HCT116 (cell line): ENCODE measurements at regions not wholly inside any gene's neighbourhood (a gene's known extent, or its start where the extent isn't known, plus 50 kb on each side); places are given as distances from the start of the nearest gene placed in this dataset.

Experiments used
- ATAC-seq: fragments of 200-7000 bp; cut with Tn5 transposase; 2 replicates; pipeline ENCODE4 v1.9.1; 2020; ENCODE audit warnings: mild to moderate bottlenecking, moderate library complexity
- BruUV-seq: library from RNA; stranded (reverse); fragments of 400-500 nt; replicated peaks from 2 replicates; lab custom pipeline; 2021; lab: Mats Ljungman, UMichigan
- CTCF ChIA-PET: fragments of 300-600 bp; sonication (Branson Sonifier 250); formaldehyde crosslinking; loops from one replicate; lab custom pipeline; 2021; ENCODE audit warnings: antibody characterized with exemption; lab: Charles Lee
- POLR2A ChIA-PET: fragments of 300-600, 350-600 bp; sonication (Branson Sonifier 250); formaldehyde crosslinking; loops from one replicate; lab custom pipeline; 2021; ENCODE audit warnings: antibody characterized with exemption; lab: Charles Lee
- RAD21 ChIA-PET, 2 experiments: fragments of 300-600 bp; sonication (Branson Sonifier 250); formaldehyde crosslinking; loops; one replicate each; lab custom pipeline; 2023; ENCODE audit warnings: low total read pairs in 2 of 2; ENCODE audit not compliant: uncharacterized antibody in 2 of 2, unreplicated experiment in 2 of 2, low non-redundant PET in 1 of 2; lab: Charles Lee
- DNase-seq: peaks from one replicate; pipeline ENCODE4 v3.0.0-alpha.2; 2010; ENCODE audit warnings: low read depth, low spot score
- H2AFZ ChIP-seq: fragments of 200-600 bp; shearing (Covaris generic), sonication (generic); 2 replicates; pipeline ENCODE4 v1.6.1; 2017; ENCODE audit warnings: low read depth, mixed run types, mixed read lengths, antibody characterized with exemption, low read length; ENCODE audit not compliant: poor library complexity, severe bottlenecking
- H3K27ac ChIP-seq: 2 replicates; pipeline ENCODE4 v1.5.1; 2012; ENCODE audit warnings: low read depth, low read length
- H3K27me3 ChIP-seq: fragments of 200-600 bp; sonication (generic); 2 replicates; pipeline ENCODE4 v1.6.1; 2016; ENCODE audit warnings: mixed run types, low read length, mixed read lengths; ENCODE audit not compliant: insufficient read depth
- H3K36me3 ChIP-seq, 2 experiments: fragments of 200-500 bp in 1 of 2; fragments of 200-600 bp in 1 of 2; sonication (Bioruptor generic) in 1 of 2; sonication (generic) in 1 of 2; 2 replicates each; pipeline versions ENCODE4 v1.5.1 to v1.6.1; 2014 to 2016; ENCODE audit warnings: low read length in 2 of 2, inconsistent platforms in 1 of 2, mixed read lengths in 1 of 2, mixed run types in 1 of 2; ENCODE audit not compliant: insufficient read depth in 2 of 2, control insufficient read depth in 1 of 2
- H3K4me1 ChIP-seq, 2 experiments: fragments of 200-600 bp in 1 of 2; sonication (generic) in 1 of 2; 2 replicates each; pipeline versions ENCODE4 v1.5.1 to v1.6.1; 2012 to 2017; ENCODE audit warnings: low read length in 2 of 2, inconsistent platforms in 1 of 2, mild to moderate bottlenecking in 1 of 2, mixed read lengths in 1 of 2, mixed run types in 1 of 2, moderate library complexity in 1 of 2; ENCODE audit not compliant: insufficient read depth in 2 of 2, control insufficient read depth in 1 of 2
- H3K4me2 ChIP-seq: fragments of 200-600 bp; sonication (generic); 2 replicates; pipeline ENCODE4 v1.6.1; 2017; ENCODE audit warnings: mixed run types, low read length, mixed read lengths
- H3K4me3 ChIP-seq, 2 experiments: fragments of 200-600 bp in 1 of 2; sonication (generic) in 1 of 2; replicated peaks in 1 of 2; 2 replicates each; pipeline ENCODE4 v1.5.1; 2011 to 2016; ENCODE audit warnings: low read length in 2 of 2, control low read depth in 1 of 2, low read depth in 1 of 2, mild to moderate bottlenecking in 1 of 2, mixed read lengths in 1 of 2, mixed run types in 1 of 2
- H3K79me2 ChIP-seq: fragments of 200-600 bp; sonication (generic); 2 replicates; pipeline ENCODE4 v1.6.1; 2017; ENCODE audit warnings: mild to moderate bottlenecking, mixed run types, low read length, moderate library complexity, mixed read lengths; ENCODE audit not compliant: insufficient read depth
- H3K9ac ChIP-seq: fragments of 200-600 bp; sonication (generic); 2 replicates; pipeline ENCODE4 v1.6.1; 2016; ENCODE audit warnings: low read length, mixed read lengths
- H3K9me2 ChIP-seq: fragments of 200-600 bp; sonication (generic), shearing (Covaris generic); 2 replicates; pipeline ENCODE4 v1.6.1; 2017; ENCODE audit warnings: mixed run types, mild to moderate bottlenecking, moderate library complexity; ENCODE audit not compliant: insufficient read depth
- H3K9me3 ChIP-seq, 2 experiments: fragments of 200-500 bp in 1 of 2; fragments of 200-600 bp in 1 of 2; sonication (Bioruptor generic) in 1 of 2; sonication (generic) in 1 of 2; 2 replicates each; pipeline ENCODE4 v1.6.1; 2014 to 2017; ENCODE audit warnings: low read length in 2 of 2, mixed read lengths in 2 of 2, inconsistent platforms in 1 of 2, low read depth in 1 of 2, mild to moderate bottlenecking in 1 of 2, mixed run types in 1 of 2, moderate library complexity in 1 of 2; ENCODE audit not compliant: control insufficient read depth in 1 of 2, insufficient read depth in 1 of 2
- H4K20me1 ChIP-seq: fragments of 200-600 bp; sonication (generic), shearing (Covaris generic); 2 replicates; pipeline ENCODE4 v1.6.1; 2017; ENCODE audit warnings: mixed run types, mild to moderate bottlenecking, moderate library complexity; ENCODE audit not compliant: insufficient read depth
- ELF1 ChIP-seq: IDR thresholded peaks from 2 replicates; pipeline ENCODE4 v1.6.1; 2012; ENCODE audit warnings: low read depth, borderline replicate concordance
- EZH2 ChIP-seq: fragments of 200-600 bp; sonication (generic); IDR thresholded peaks from 2 replicates; pipeline ENCODE4 v1.6.1; 2017; ENCODE audit warnings: antibody characterized with exemption, mixed run types
- EZH2phosphoT487 ChIP-seq: fragments of 200-600 bp; IDR thresholded peaks from 2 replicates; pipeline ENCODE4 v1.6.1; 2018; ENCODE audit warnings: antibody characterized with exemption, borderline replicate concordance
- FOSL1 ChIP-seq: IDR thresholded peaks from 2 replicates; pipeline ENCODE4 v1.6.1; 2012; ENCODE audit warnings: low read depth
- JUND ChIP-seq: IDR thresholded peaks from 2 replicates; pipeline ENCODE4 v1.6.1; 2012
- POLR2A ChIP-seq: IDR thresholded peaks from 2 replicates; pipeline ENCODE4 v1.7.0; 2011; ENCODE audit warnings: borderline replicate concordance; ENCODE audit not compliant: insufficient read depth, insufficient read length; ENCODE audit errors: extremely low read depth
- POLR2AphosphoS5 ChIP-seq: IDR thresholded peaks from 2 replicates; pipeline ENCODE4 v1.6.1; 2011; ENCODE audit warnings: mild to moderate bottlenecking, low read depth, low read length, moderate library complexity
- RAD21 ChIP-seq: IDR thresholded peaks from 2 replicates; pipeline ENCODE4 v1.6.1; 2012; ENCODE audit warnings: low read depth, mild to moderate bottlenecking
- SRF ChIP-seq: IDR thresholded peaks from 2 replicates; pipeline ENCODE4 v1.6.1; 2012; ENCODE audit warnings: low read depth
- YY1 ChIP-seq: IDR thresholded peaks from 2 replicates; pipeline ENCODE4 v1.6.1; 2011; ENCODE audit warnings: low read length, low read depth, moderate library complexity, mild to moderate bottlenecking; ENCODE audit not compliant: insufficient replicate concordance; ENCODE audit errors: extremely low read depth
- intact Hi-C: fragments of 100-400 bp; cut with micrococcal nuclease; formaldehyde crosslinking; loops from 2 replicates; pipeline ENCODE4 v1.10.0; 2022
- TF ChIP-seq, protein P1 (sequence below), 3 experiments: fragments of 200-600 bp in 1 of 3; sonication (generic) in 1 of 3; IDR thresholded peaks in 2 of 3; conservative IDR thresholded peaks in 1 of 3; 2 replicates each; pipeline ENCODE4 v1.5.1; 2012 to 2017; ENCODE audit warnings: low read depth in 2 of 3, low read length in 2 of 3, antibody characterized with exemption in 1 of 3, borderline replicate concordance in 1 of 3, control low read depth in 1 of 3, mild to moderate bottlenecking in 1 of 3, mixed read lengths in 1 of 3, mixed run types in 1 of 3, moderate library complexity in 1 of 3; ENCODE audit not compliant: insufficient read depth in 1 of 3
- TF ChIP-seq, protein P2 (sequence below): IDR thresholded peaks from 2 replicates; pipeline ENCODE4 v1.6.1; 2012
- TF ChIP-seq, protein P3 (sequence below): IDR thresholded peaks from 2 replicates; pipeline ENCODE4 v1.6.1; 2011; ENCODE audit warnings: mild to moderate bottlenecking, low read length, moderate library complexity; ENCODE audit not compliant: insufficient replicate concordance; ENCODE audit errors: extremely low read depth

DNA sequence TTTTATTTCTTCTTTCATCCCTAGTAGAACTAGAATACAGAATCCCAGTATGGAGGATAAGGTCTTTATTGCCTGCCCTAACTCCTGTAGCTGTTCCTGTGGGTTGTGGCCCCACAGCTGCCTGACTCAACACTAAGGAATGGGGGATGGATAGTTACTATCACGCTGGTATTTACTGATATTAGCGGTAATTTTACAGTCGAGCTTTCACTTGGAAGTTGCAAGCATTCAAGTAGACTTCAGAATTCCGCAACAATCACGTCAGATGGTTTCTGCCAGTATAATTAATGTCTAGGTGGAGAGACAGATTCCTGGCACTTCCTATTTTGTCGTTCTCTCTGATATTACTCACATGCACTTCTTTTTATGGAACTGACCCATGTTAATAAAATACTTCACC lies 489.8 kb downstream of the PABPC4L start (continued):
- TF ChIP-seq YY1 (no peak), POLR2A (no peak), FOSL1 (no peak), SRF (no peak)
- TF ChIP-seq, protein P1, sequence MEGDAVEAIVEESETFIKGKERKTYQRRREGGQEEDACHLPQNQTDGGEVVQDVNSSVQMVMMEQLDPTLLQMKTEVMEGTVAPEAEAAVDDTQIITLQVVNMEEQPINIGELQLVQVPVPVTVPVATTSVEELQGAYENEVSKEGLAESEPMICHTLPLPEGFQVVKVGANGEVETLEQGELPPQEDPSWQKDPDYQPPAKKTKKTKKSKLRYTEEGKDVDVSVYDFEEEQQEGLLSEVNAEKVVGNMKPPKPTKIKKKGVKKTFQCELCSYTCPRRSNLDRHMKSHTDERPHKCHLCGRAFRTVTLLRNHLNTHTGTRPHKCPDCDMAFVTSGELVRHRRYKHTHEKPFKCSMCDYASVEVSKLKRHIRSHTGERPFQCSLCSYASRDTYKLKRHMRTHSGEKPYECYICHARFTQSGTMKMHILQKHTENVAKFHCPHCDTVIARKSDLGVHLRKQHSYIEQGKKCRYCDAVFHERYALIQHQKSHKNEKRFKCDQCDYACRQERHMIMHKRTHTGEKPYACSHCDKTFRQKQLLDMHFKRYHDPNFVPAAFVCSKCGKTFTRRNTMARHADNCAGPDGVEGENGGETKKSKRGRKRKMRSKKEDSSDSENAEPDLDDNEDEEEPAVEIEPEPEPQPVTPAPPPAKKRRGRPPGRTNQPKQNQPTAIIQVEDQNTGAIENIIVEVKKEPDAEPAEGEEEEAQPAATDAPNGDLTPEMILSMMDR (IDR thresholded peaks at IDR 0.05 in 2 of 3, conservative IDR thresholded peaks at IDR 0.05 in 1 of 3; ENCODE audit: borderline replicate concordance in 1 of 3, insufficient read depth in 1 of 3, low read depth in 2 of 3, low read length in 2 of 3): no peak
- TF ChIP-seq, all 23 proteins: peak for 0

DNA sequence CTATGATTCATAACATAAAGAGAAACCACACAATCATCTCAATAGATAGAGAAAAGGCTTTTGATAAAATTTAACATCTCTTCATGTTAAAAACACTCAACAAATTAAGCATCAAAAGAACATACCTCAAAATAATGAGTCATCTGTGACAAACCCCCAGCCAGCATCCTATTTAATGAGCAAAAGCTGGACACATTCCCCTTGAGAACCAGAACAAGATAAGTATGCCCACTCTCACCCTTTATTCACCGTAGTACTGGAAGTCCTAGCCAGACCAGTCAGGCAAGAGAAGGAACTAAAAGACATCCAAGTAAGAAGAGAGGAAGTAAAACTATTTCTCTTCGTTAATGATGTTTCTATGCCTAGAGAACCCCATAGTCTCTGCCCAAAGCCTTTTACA lies 507.2 kb downstream of the PABPC4L start:
- H2AFZ ChIP-seq: no peak overlapping the region

More for the DNA sequence above, 507.2 kb downstream of the PABPC4L start:
- BruUV-seq: no TSS peak
- Histone ChIP-seq H4K20me1 (no peaks in the 10 kb centered on the region), H3K27ac (no peak overlapping the region), H3K27me3 (no peaks in the 10 kb centered on the region), H3K9me3 (no peaks in the 10 kb centered on the region), H3K4me1 (no peaks in the 10 kb centered on the region), H3K4me2 (no peak overlapping the region), H3K4me3 (no peak overlapping the region), H3K36me3 (no peaks in the 10 kb centered on the region), H3K9me2 (no peaks in the 10 kb centered on the region), H3K79me2 (no peaks in the 10 kb centered on the region), H3K9ac (no peak overlapping the region)
- DNase-seq (no peak), ATAC-seq (no peak)
- intact Hi-C loops: no loop called here
- ChIA-PET RAD21 (no interaction called here), POLR2A (no interaction called here), CTCF (no interaction called here)
- TF ChIP-seq, protein P2, sequence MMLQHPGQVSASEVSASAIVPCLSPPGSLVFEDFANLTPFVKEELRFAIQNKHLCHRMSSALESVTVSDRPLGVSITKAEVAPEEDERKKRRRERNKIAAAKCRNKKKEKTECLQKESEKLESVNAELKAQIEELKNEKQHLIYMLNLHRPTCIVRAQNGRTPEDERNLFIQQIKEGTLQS: no peak
- no peak for TF ChIP-seq POLR2AphosphoS5
- no peak for TF ChIP-seq JUND
- no peak for TF ChIP-seq YY1
- TF ChIP-seq FOSL1: no peak
- no peak for TF ChIP-seq EZH2
- TF ChIP-seq, protein P1 (IDR thresholded peaks at IDR 0.05 in 2 of 3, conservative IDR thresholded peaks at IDR 0.05 in 1 of 3; ENCODE audit: borderline replicate concordance in 1 of 3, insufficient read depth in 1 of 3, low read depth in 2 of 3, low read length in 2 of 3): no peak
- no peak for TF ChIP-seq EZH2phosphoT487
- TF ChIP-seq, protein P3, sequence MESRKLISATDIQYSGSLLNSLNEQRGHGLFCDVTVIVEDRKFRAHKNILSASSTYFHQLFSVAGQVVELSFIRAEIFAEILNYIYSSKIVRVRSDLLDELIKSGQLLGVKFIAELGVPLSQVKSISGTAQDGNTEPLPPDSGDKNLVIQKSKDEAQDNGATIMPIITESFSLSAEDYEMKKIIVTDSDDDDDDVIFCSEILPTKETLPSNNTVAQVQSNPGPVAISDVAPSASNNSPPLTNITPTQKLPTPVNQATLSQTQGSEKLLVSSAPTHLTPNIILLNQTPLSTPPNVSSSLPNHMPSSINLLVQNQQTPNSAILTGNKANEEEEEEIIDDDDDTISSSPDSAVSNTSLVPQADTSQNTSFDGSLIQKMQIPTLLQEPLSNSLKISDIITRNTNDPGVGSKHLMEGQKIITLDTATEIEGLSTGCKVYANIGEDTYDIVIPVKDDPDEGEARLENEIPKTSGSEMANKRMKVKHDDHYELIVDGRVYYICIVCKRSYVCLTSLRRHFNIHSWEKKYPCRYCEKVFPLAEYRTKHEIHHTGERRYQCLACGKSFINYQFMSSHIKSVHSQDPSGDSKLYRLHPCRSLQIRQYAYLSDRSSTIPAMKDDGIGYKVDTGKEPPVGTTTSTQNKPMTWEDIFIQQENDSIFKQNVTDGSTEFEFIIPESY: no peak
- TF ChIP-seq ELF1: no peak
- no peak for TF ChIP-seq POLR2A
- TF ChIP-seq RAD21: no peak
